HEK293 (cell line): ENCODE measurements at regions not wholly inside any gene's neighbourhood (a gene's known extent, or its start where the extent isn't known, plus 50 kb on each side); places are given as distances from the start of the nearest gene placed in this dataset.

Experiments used
- CTCF ChIP-seq: fragments of 450-650 bp; formaldehyde crosslinking; IDR thresholded peaks from 2 replicates; pipeline ENCODE4 v1.5.1; 2016; ENCODE audit warnings: missing biosample characterization, missing genetic modification characterization
- REST ChIP-seq: fragments of 450-650 bp; formaldehyde crosslinking; IDR thresholded peaks from 2 replicates; pipeline ENCODE4 v1.5.1; 2016; ENCODE audit warnings: missing biosample characterization, missing genetic modification characterization
- TCF7L2 ChIP-seq: IDR thresholded peaks from 2 replicates; pipeline ENCODE4 v1.6.1; 2011; ENCODE audit warnings: low read depth, mild to moderate bottlenecking, inconsistent platforms, low read length, moderate library complexity, borderline replicate concordance
- ZIC2 ChIP-seq: fragments of 450-650 bp; formaldehyde crosslinking; IDR thresholded peaks from 2 replicates; pipeline ENCODE4 v1.5.1; 2016; ENCODE audit warnings: missing biosample characterization, missing genetic modification characterization
- ZNF174 ChIP-seq: fragments of 450-650 bp; formaldehyde crosslinking; IDR thresholded peaks from 2 replicates; pipeline ENCODE4 v1.5.0; 2017; ENCODE audit warnings: missing biosample characterization, mild to moderate bottlenecking, missing genetic modification characterization
- ZNF23 ChIP-seq: fragments of 450-650 bp; formaldehyde crosslinking; IDR thresholded peaks from 2 replicates; pipeline ENCODE4 v1.5.1; 2016; ENCODE audit warnings: missing biosample characterization, missing genetic modification characterization, borderline replicate concordance
- ZNF274 ChIP-seq, 2 experiments: fragments of 200-500 bp in 1 of 2; fragments of 450-650 bp in 1 of 2; sonication (Bioruptor generic) in 1 of 2; formaldehyde crosslinking in 1 of 2; IDR thresholded peaks; 2 replicates each; pipeline versions ENCODE4 v1.5.1 to v1.6.1; 2014 to 2016; ENCODE audit warnings: borderline replicate concordance in 1 of 2, inconsistent platforms in 1 of 2, low read length in 1 of 2, missing biosample characterization in 1 of 2, missing genetic modification characterization in 1 of 2
- ZNF561 ChIP-seq: fragments of 450-650 bp; IDR thresholded peaks from 2 replicates; pipeline ENCODE4 v1.5.1; 2018; ENCODE audit warnings: missing biosample characterization, missing genetic modification characterization, borderline replicate concordance
- ZNF639 ChIP-seq: fragments of 450-650 bp; formaldehyde crosslinking; IDR thresholded peaks from 2 replicates; pipeline ENCODE4 v1.5.1; 2016; ENCODE audit warnings: missing biosample characterization, missing genetic modification characterization
- TF ChIP-seq, protein P1 (sequence below): fragments of 450-650 bp; formaldehyde crosslinking; IDR thresholded peaks from 2 replicates; pipeline ENCODE4 v1.5.1; 2016; ENCODE audit warnings: missing biosample characterization, missing genetic modification characterization

DNA sequence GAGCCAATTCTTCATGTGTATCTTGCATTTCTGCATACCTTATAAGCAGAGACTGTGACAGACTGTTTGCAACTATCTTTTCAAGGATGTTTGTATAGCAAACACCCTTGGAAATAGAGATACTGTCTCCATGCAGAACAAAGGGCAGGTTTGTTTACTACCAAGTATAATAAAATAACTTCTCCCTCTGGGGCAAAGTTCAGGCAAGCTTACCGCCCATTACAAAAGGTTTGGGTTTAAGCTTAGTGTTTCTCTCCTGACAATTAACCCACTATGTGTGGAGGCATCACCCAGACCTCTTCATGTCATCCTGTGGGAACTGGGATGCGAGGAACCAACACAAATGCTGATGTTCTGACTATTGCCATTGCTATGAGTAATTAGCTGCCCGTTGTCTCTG, 479.1 kb upstream of the ZMIZ1 start:
- TF ChIP-seq CTCF (tag by site-specific recombination) = no peak
- TF ChIP-seq ZIC2 = no peak
- TF ChIP-seq ZNF23 (tag by site-specific recombination) = no peak
- no peak for TF ChIP-seq ZNF274 (IDR thresholded peaks at IDR 0.05; ENCODE audit: low read length)
- no peak for TF ChIP-seq ZNF274 (tag by site-specific recombination; IDR thresholded peaks at IDR 0.05; ENCODE audit: borderline replicate concordance)
- no peak for TF ChIP-seq ZNF174 (tag by site-specific recombination)
- TF ChIP-seq TCF7L2 = no peak
- TF ChIP-seq ZNF561 (tag by site-specific recombination) = no peak
- TF ChIP-seq ZNF639 = no peak
- no peak for TF ChIP-seq REST (tag by site-specific recombination)
- TF ChIP-seq, protein P1, sequence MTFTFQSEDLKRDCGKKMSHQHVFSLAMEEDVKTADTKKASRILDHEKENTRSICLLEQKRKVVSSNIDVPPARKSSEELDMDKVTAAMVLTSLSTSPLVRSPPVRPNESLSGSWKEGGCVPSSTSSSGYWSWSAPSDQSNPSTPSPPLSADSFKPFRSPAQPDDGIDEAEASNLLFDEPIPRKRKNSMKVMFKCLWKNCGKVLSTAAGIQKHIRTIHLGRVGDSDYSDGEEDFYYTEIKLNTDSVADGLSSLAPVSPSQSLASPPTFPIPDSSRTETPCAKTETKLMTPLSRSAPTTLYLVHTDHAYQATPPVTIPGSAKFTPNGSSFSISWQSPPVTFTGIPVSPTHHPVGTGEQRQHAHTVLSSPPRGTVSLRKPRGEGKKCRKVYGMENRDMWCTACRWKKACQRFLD (tag by site-specific recombination) = no peak
